ENCODE measurements at regions not wholly inside any gene's neighbourhood (a gene's known extent, or its start where the extent isn't known, plus 50 kb on each side); places are given as distances from the start of the nearest gene placed in this dataset.

GRCh38 chr20:19120011-19120410 is 92.4 kb upstream of the SLC24A3 start:
- H3K4me3 ChIP-seq (replicated peaks in 1 of 3; ENCODE audit: low read depth in 2 of 3, low read length in 3 of 3), result no peak overlapping the region
- H3K4me1 Mint-ChIP-seq, result no peaks in the 10 kb centered on the region
- H3K9me3 Mint-ChIP-seq, result peaks cover 0 to 6% (median 4%) of the 10 kb centered on the region in 7 donors
- H3K27ac Mint-ChIP-seq, result no peak overlapping the region
- no peaks in the 10 kb centered on the region for H3K4me1 ChIP-seq (ENCODE audit: control insufficient read depth in 1 of 2, insufficient read depth in 2 of 2, low read length in 2 of 2)
- 93% methylated on average over 2 of the region's 9 CpGs for WGBS (ENCODE audit: insufficient coverage)
- intact Hi-C loops (cut with micrococcal nuclease), result no loop called here
- H3K4me2 ChIP-seq (replicated peaks; ENCODE audit: extremely low read depth, low read length, poor library complexity, severe bottlenecking), result no peak overlapping the region
- no peak for DNase-seq
- H3K27me3 Mint-ChIP-seq (ENCODE audit: low read depth in 3 of 3), result peaks cover 0 to 1% (median 0%) of the 10 kb centered on the region in 3 donors
- H3K27me3 ChIP-seq (ENCODE audit: control insufficient read depth in 2 of 2, insufficient read depth in 2 of 2, low read length in 2 of 2), result no peaks in the 10 kb centered on the region
- no peaks in the 10 kb centered on the region for H3K36me3 ChIP-seq (replicated peaks in 1 of 2; ENCODE audit: control insufficient read depth in 1 of 2, insufficient read depth in 2 of 2, low read length in 2 of 2)
- no peaks in the 10 kb centered on the region for H3K79me2 ChIP-seq (ENCODE audit: insufficient read depth, low read length)
- H4K20me1 ChIP-seq (ENCODE audit: insufficient read depth, low read length), result no peaks in the 10 kb centered on the region
- no peak overlapping the region for H2AFZ ChIP-seq (ENCODE audit: insufficient read depth, low read depth, low read length, poor library complexity, severe bottlenecking)
- no peaks in the 10 kb centered on the region for H3K36me3 Mint-ChIP-seq
- no peak overlapping the region for H3K9ac ChIP-seq (ENCODE audit: insufficient read depth, low read length, poor library complexity, severe bottlenecking)
- TF ChIP-seq, protein P1, sequence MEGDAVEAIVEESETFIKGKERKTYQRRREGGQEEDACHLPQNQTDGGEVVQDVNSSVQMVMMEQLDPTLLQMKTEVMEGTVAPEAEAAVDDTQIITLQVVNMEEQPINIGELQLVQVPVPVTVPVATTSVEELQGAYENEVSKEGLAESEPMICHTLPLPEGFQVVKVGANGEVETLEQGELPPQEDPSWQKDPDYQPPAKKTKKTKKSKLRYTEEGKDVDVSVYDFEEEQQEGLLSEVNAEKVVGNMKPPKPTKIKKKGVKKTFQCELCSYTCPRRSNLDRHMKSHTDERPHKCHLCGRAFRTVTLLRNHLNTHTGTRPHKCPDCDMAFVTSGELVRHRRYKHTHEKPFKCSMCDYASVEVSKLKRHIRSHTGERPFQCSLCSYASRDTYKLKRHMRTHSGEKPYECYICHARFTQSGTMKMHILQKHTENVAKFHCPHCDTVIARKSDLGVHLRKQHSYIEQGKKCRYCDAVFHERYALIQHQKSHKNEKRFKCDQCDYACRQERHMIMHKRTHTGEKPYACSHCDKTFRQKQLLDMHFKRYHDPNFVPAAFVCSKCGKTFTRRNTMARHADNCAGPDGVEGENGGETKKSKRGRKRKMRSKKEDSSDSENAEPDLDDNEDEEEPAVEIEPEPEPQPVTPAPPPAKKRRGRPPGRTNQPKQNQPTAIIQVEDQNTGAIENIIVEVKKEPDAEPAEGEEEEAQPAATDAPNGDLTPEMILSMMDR (IDR thresholded peaks at IDR 0.05), result no peak
- no peaks in the 10 kb centered on the region for H3K9me3 ChIP-seq (replicated peaks in 1 of 2; ENCODE audit: control insufficient read depth in 1 of 2, insufficient read depth in 1 of 2, low read length in 2 of 2)
- H3K4me3 Mint-ChIP-seq, result no peak overlapping the region
- no peak overlapping the region for H3K27ac ChIP-seq (ENCODE audit: low read depth in 1 of 2, low read length in 2 of 2)

DNA sequence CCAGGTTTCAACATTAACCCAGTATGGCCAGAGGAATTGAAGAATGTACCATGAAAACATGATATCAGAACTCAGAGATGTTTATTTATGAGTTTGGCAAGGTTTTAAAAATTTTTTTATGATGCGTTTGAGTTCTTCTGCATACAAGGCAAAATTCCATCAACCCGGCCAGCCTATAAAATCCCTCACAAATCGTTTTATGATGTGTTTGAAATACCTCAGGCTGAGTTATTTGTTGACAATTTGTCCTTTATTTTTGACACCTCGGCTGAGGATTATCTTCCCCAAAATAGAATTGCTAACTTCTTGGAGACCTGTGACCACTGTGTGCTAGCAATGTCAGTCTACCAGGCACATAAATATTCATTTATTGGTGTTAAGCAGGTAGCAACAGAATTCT is 91.9 kb upstream of the SLC24A3 start:
- H3K27me3 Mint-ChIP-seq (ENCODE audit: low read depth in 3 of 3), result peaks cover 0 to 1% (median 0%) of the 10 kb centered on the region in 3 donors
- Histone ChIP-seq H3K27ac (ENCODE audit: low read depth in 1 of 2, low read length in 2 of 2) (no peak overlapping the region), H4K20me1 (ENCODE audit: insufficient read depth, low read length) (no peaks in the 10 kb centered on the region), H3K27me3 (ENCODE audit: control insufficient read depth in 2 of 2, insufficient read depth in 2 of 2, low read length in 2 of 2) (no peaks in the 10 kb centered on the region), H3K79me2 (ENCODE audit: insufficient read depth, low read length) (no peaks in the 10 kb centered on the region), H3K4me1 (ENCODE audit: control insufficient read depth in 1 of 2, insufficient read depth in 2 of 2, low read length in 2 of 2) (no peaks in the 10 kb centered on the region), H3K9ac (ENCODE audit: insufficient read depth, low read length, poor library complexity, severe bottlenecking) (no peak overlapping the region), H3K4me3 (replicated peaks in 1 of 3; ENCODE audit: low read depth in 2 of 3, low read length in 3 of 3) (no peak overlapping the region), H3K36me3 (replicated peaks in 1 of 2; ENCODE audit: control insufficient read depth in 1 of 2, insufficient read depth in 2 of 2, low read length in 2 of 2) (no peaks in the 10 kb centered on the region), H3K9me3 (replicated peaks in 1 of 2; ENCODE audit: control insufficient read depth in 1 of 2, insufficient read depth in 1 of 2, low read length in 2 of 2) (no peaks in the 10 kb centered on the region), H2AFZ (ENCODE audit: insufficient read depth, low read depth, low read length, poor library complexity, severe bottlenecking) (no peak overlapping the region), H3K4me2 (replicated peaks; ENCODE audit: extremely low read depth, low read length, poor library complexity, severe bottlenecking) (no peak overlapping the region)
- TF ChIP-seq, protein P1 (IDR thresholded peaks at IDR 0.05), result no peak
- no peak overlapping the region for H3K4me3 Mint-ChIP-seq
- H3K36me3 Mint-ChIP-seq, result no peaks in the 10 kb centered on the region
- intact Hi-C loops (cut with micrococcal nuclease), result no loop called here
- no peaks in the 10 kb centered on the region for H3K4me1 Mint-ChIP-seq
- no CpG with 5 or more reads among the region's 4 CpGs for WGBS (ENCODE audit: insufficient coverage)
- peaks cover 0 to 6% (median 4%) of the 10 kb centered on the region in 7 donors for H3K9me3 Mint-ChIP-seq
- no peak for DNase-seq
- H3K27ac Mint-ChIP-seq, result no peak overlapping the region

Data from CD14-positive monocyte (primary cell).